ENCODE measurements at regions not wholly inside any gene's neighbourhood (a gene's known extent, or its start where the extent isn't known, plus 50 kb on each side); places are given as distances from the start of the nearest gene placed in this dataset.

DNA sequence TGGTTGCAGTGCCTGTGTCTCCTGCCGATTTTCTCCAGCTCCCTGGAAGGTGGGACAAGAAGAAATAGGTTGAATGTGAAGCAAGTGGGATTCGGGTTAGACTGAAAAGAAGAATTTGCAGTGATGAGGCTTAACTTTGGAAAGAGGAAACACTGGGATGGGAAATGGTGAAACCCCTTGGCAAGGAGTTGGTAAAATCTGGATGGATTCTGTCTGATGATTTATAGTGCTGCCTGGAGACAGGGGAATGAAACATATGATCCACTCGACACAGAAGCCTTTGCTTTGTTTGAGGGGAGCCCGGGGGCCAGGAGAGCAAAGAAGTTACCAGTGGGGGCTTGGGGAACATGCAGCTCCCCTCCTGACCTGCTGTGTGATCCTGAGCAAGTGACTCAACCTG is 67.2 kb downstream of the UBIAD1 start:
- TF ChIP-seq GATA3 (IDR thresholded peaks at IDR 0.05; ENCODE audit: low read depth, low read length), result no peak
- TF ChIP-seq GATA2 (IDR thresholded peaks at IDR 0.05; ENCODE audit: low read depth, low read length), result no peak

Measured in SH-SY5Y (cell line).